A673 (cell line): ENCODE measurements at regions not wholly inside any gene's neighbourhood (a gene's known extent, or its start where the extent isn't known, plus 50 kb on each side); places are given as distances from the start of the nearest gene placed in this dataset.

Experiments used
- CTCF ChIP-seq: fragments of 300-800, 200-600 bp; sonication (generic); conservative IDR thresholded peaks from 2 replicates; pipeline ENCODE4 v1.5.1; 2017; ENCODE audit warnings: low read depth, mild to moderate bottlenecking, antibody characterized with exemption, low read length, moderate library complexity, mixed read lengths
- EZH2 ChIP-seq: fragments of 200-600 bp; sonication (generic); IDR thresholded peaks from 2 replicates; pipeline ENCODE4 v1.6.1; 2017; ENCODE audit warnings: borderline replicate concordance, low read depth, mild to moderate bottlenecking, mixed read lengths, antibody characterized with exemption, low read length; ENCODE audit not compliant: poor library complexity, severe bottlenecking

- TF ChIP-seq CTCF (no peak), EZH2 (no peak)
These were observed 799.6 kb downstream of the BRD1 start for GRCh38 chr22:49028111-49028510.
